Right lobe of liver (tissue), 4 donors: ENCODE measurements at regions not wholly inside any gene's neighbourhood (a gene's known extent, or its start where the extent isn't known, plus 50 kb on each side); places are given as distances from the start of the nearest gene placed in this dataset.

ENCODE experiments used
- CTCF ChIP-seq, 4 donors: fragments of 200-600 bp in 3 of 4; fragments of 450-650 bp in 1 of 4; IDR thresholded peaks; one replicate each; pipeline versions ENCODE4 v1.5.1 to v1.8.0; 2016 to 2022; ENCODE audit warnings: antibody characterized with exemption in 4 of 4, mild to moderate bottlenecking in 2 of 4
- POLR2A ChIP-seq: fragments of 450-650 bp; IDR thresholded peaks from one replicate; pipeline ENCODE4 v1.6.1; 2017; ENCODE audit warnings: antibody characterized with exemption, mild to moderate bottlenecking
- donor health status: DM: no; HTN: no; CAD: no.
- donor health status: DM: no; HTN: no; CAD: no.
- donor health status: DM: no; HTN: yes; CAD: no.

- no peak for TF ChIP-seq CTCF (IDR thresholded peaks at IDR 0.05)
- TF ChIP-seq POLR2A, result no peak
Observed at GRCh38 chr3:34582055-34582454, 783.6 kb downstream of the PDCD6IP start.
